Karpas-422 (cell line): ENCODE measurements at regions not wholly inside any gene's neighbourhood (a gene's known extent, or its start where the extent isn't known, plus 50 kb on each side); places are given as distances from the start of the nearest gene placed in this dataset.
"Not testable (repeated sequence)": the region's sequence is repeated elsewhere in the genome, so short reads cannot be mapped to it uniquely, and the experiment has no call there.

Experiments used
- DNase-seq: peaks from one replicate; pipeline ENCODE4 v3.0.0-alpha.2; 2015
- H2AFZ ChIP-seq: fragments of 200-600 bp; sonication (generic); 2 replicates; pipeline ENCODE4 v1.6.1; 2014; ENCODE audit warnings: antibody characterized with exemption, low read length, mixed read lengths
- H3K27ac ChIP-seq: fragments of 200-600 bp; sonication (generic); 2 replicates; pipeline ENCODE4 v1.5.1; 2014; ENCODE audit warnings: mild to moderate bottlenecking, low read length, moderate library complexity
- H3K27me3 ChIP-seq: fragments of 200-600 bp; sonication (generic); 2 replicates; pipeline ENCODE4 v1.6.1; 2014; ENCODE audit warnings: low read length, mixed read lengths
- H3K36me3 ChIP-seq: fragments of 200-600 bp; sonication (generic); 2 replicates; pipeline ENCODE4 v1.6.1; 2014; ENCODE audit warnings: low read length, mixed read lengths; ENCODE audit not compliant: insufficient read depth
- H3K4me1 ChIP-seq: fragments of 200-600 bp; sonication (generic); 2 replicates; pipeline ENCODE4 v1.6.1; 2014; ENCODE audit warnings: mild to moderate bottlenecking, low read length, mixed read lengths
- H3K4me2 ChIP-seq: fragments of 200-600 bp; sonication (generic); 2 replicates; pipeline ENCODE4 v1.6.1; 2014; ENCODE audit warnings: low read length, low read depth, mild to moderate bottlenecking; ENCODE audit not compliant: poor library complexity, severe bottlenecking
- H3K4me3 ChIP-seq: fragments of 200-600 bp; sonication (generic); 2 replicates; pipeline ENCODE4 v1.5.1; 2014; ENCODE audit warnings: mild to moderate bottlenecking, antibody characterized with exemption, low read length, mixed read lengths
- H3K79me2 ChIP-seq: fragments of 200-600 bp; sonication (generic); 2 replicates; pipeline ENCODE4 v1.6.1; 2014; ENCODE audit warnings: mild to moderate bottlenecking, low read length, mixed read lengths
- H3K9ac ChIP-seq: fragments of 200-600 bp; sonication (generic); 2 replicates; pipeline ENCODE4 v1.6.0; 2014; ENCODE audit warnings: low read length
- H3K9me2 ChIP-seq: fragments of 200-600 bp; sonication (generic), shearing (Covaris generic); replicated peaks from 2 replicates; pipeline ENCODE4 v1.6.0; 2014; ENCODE audit warnings: mild to moderate bottlenecking, low read length, moderate library complexity; ENCODE audit not compliant: insufficient read depth
- H3K9me3 ChIP-seq: fragments of 300-700, 200-600 bp; sonication (generic); 2 replicates; pipeline ENCODE4 v1.6.1; 2014; ENCODE audit warnings: low read length, mixed read lengths
- H4K20me1 ChIP-seq: fragments of 200-600 bp; sonication (generic); 2 replicates; pipeline ENCODE4 v1.6.1; 2014; ENCODE audit warnings: mild to moderate bottlenecking, antibody characterized with exemption, low read length, low read depth; ENCODE audit not compliant: insufficient read depth

- Histone ChIP-seq H3K4me2 (no peak overlapping the region), H3K9ac (no peak overlapping the region), H3K27me3 (no peaks in the 10 kb centered on the region), H3K4me1 (no peaks in the 10 kb centered on the region), H3K79me2 (no peaks in the 10 kb centered on the region), H2AFZ (no peak overlapping the region), H3K27ac (no peak overlapping the region), H3K4me3 (no peak overlapping the region), H3K36me3 (no peaks in the 10 kb centered on the region), H3K9me2 (no peaks in the 10 kb centered on the region), H4K20me1 (no peaks in the 10 kb centered on the region), H3K9me3 (no peaks in the 10 kb centered on the region)
- no peak for DNase-seq
Observed at GRCh38 chr3:177889161-177889560, 647.1 kb upstream of the KCNMB2 start.

DNA sequence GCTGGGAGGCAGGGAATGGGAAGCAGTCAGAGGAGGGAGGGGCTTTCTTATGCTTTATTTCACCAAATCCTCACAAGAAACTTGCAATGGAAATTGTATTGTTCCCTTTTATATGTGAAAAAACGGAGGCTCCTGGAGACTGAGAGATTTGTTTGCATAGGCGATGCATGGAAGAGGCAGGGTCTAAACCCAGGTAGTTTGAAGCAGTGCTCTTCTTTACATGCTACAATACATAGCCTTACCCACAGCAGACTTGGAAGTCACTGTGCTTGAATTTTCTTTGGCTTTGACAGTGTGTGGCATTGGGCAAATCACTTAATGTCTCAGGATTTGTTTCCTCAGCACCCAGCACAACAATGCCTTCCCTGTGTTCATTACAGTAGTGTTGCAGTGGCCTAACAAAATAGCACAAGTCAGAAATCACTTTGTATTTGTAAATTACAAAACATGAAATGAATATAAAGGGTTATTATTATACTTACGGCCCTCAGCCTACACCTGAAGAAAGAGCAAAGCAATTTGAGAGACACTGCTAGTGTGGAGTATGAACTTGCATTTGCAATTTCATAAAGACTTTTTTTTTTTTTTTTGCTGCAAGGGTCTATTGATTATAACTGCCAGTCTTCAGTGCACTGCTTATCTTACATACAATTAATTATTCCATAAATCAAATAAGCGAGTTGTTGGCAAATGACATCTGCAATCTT is 646.4 kb upstream of the KCNMB2 start:
- Histone ChIP-seq H4K20me1 (no peaks in the 10 kb centered on the region), H3K9me2 (0 out of 2 replicates have a peak, but pooled peaks cover 2% of the 10 kb centered on the region), H3K9me3 (no peaks in the 10 kb centered on the region), H3K79me2 (no peaks in the 10 kb centered on the region), H3K36me3 (no peaks in the 10 kb centered on the region), H3K4me2 (no peak overlapping the region), H3K27ac (no peak overlapping the region), H3K4me1 (no peaks in the 10 kb centered on the region), H3K4me3 (no peak overlapping the region), H2AFZ (no peak overlapping the region), H3K9ac (no peak overlapping the region), H3K27me3 (no peaks in the 10 kb centered on the region)
- DNase-seq: no peak

DNA sequence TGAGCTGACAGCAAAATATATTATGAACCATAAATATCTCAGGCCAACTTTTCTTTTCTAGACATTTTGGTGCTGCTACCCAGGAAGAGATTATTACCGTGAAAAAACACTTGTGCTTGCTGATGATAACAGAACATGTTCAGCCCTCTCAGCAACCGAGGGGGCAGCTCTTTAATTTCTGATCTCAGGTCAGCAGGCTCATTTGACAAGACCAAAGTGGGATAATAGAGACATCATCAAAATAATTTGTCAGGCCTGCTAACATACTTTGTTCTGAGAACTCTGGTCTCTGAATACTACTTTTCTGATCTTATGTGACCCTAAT is 645.9 kb upstream of the KCNMB2 start:
- H2AFZ ChIP-seq: no peak overlapping the region
- no peaks in the 10 kb centered on the region for H3K36me3 ChIP-seq
- H3K27ac ChIP-seq: no peak overlapping the region
- no peak overlapping the region for H3K9ac ChIP-seq
- no peaks in the 10 kb centered on the region for H3K79me2 ChIP-seq
- H3K4me2 ChIP-seq: no peak overlapping the region
- DNase-seq: no peak
- H3K9me2 ChIP-seq: 0 out of 2 replicates have a peak, but pooled peaks cover 4% of the 10 kb centered on the region
- H3K27me3 ChIP-seq: no peaks in the 10 kb centered on the region
- no peaks in the 10 kb centered on the region for H3K4me1 ChIP-seq
- H4K20me1 ChIP-seq: no peaks in the 10 kb centered on the region
- no peaks in the 10 kb centered on the region for H3K9me3 ChIP-seq
- H3K4me3 ChIP-seq: no peak overlapping the region

DNA sequence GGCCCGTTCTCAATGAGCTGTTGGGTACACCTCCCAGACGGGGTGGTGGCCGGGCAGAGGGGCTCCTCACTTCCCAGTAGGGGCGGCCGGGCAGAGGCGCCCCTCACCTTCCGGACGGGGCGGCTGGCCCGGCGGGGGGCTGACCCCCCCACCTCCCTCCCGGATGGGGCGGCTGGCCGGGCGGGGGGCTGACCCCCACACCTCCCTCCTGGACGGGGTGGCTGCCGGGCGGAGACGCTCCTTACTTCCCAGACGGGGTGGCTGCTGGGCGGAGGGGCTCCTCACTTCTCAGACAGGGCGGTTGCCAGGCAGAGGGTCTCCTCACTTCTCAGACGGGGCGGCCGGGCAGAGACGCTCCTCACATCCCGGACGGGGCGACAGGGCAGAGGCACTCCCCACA is 644.7 kb upstream of the KCNMB2 start:
- H3K27me3 ChIP-seq, H4K20me1 ChIP-seq, H2AFZ ChIP-seq, H3K9me2 ChIP-seq, DNase-seq, H3K27ac ChIP-seq, H3K79me2 ChIP-seq, H3K9me3 ChIP-seq, H3K36me3 ChIP-seq, H3K4me2 ChIP-seq, H3K4me3 ChIP-seq, H3K4me1 ChIP-seq, H3K9ac ChIP-seq: not testable (repeated sequence)

DNA sequence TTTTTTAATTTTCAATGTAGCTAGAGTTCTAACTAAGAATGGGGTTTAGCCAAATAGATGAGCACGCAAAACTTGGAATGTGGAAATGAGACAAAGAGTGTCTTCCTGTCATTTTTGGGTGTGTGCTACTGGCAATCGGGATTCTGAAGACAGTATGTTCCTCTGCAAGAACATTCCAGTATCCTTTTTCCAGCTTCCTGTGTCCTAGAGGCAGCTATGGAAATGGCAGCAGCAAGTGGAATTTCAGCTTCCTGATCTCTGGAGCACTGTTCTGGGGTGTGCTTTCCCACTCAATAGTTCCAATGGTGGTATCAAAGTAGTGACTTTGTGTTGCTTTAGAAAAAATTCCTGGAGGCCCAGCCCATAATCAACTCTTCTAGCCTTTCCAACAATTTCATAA is 642.9 kb upstream of the KCNMB2 start:
- H3K4me1 ChIP-seq: no peaks in the 10 kb centered on the region
- no peak overlapping the region for H3K27ac ChIP-seq
- no peaks in the 10 kb centered on the region for H4K20me1 ChIP-seq
- H3K27me3 ChIP-seq: no peaks in the 10 kb centered on the region
- H3K4me3 ChIP-seq: no peak overlapping the region
- no peak overlapping the region for H3K9ac ChIP-seq
- no peak for DNase-seq
- H2AFZ ChIP-seq: no peak overlapping the region
- H3K9me2 ChIP-seq: 0 out of 2 replicates have a peak, but pooled peaks cover 4% of the 10 kb centered on the region
- H3K79me2 ChIP-seq: no peaks in the 10 kb centered on the region
- peaks cover under 1% of the 10 kb centered on the region; the same call in 1 of the 2 replicates for H3K9me3 ChIP-seq
- H3K36me3 ChIP-seq: no peaks in the 10 kb centered on the region
- H3K4me2 ChIP-seq: no peak overlapping the region

DNA sequence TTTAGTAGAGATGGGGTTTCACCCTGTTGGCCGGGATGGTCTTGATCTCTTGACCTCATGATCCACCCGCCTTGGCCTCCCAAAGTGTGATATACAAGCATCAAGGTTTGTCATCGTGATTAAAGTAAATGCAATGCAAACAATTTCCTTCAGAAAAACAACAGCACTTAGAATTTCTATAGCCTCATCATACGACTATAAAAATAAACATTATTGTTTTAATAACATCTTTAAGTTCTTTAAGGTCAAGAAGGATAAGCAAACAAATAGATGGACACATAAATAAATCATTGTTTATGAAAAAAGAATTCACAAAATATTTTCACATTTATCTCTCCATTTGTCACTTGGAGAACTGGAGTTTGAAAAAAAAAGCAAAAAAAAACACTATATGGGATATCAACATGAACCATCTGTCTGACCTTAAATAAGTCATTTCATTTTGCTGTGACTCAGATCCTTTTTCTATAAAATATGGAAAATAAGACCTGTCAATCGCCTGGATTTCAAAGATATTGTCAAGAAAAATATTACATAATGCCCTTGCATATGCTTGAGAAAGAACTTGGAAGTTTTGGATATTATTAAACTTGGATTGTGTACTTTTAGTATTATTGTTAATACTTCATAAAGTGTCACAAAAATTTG is 642.0 kb upstream of the KCNMB2 start:
- Histone ChIP-seq H3K9me2 (0 out of 2 replicates have a peak, but pooled peaks cover 4% of the 10 kb centered on the region), H3K79me2 (no peaks in the 10 kb centered on the region), H3K9ac (no peak overlapping the region), H4K20me1 (no peaks in the 10 kb centered on the region), H3K4me3 (no peak overlapping the region), H2AFZ (no peak overlapping the region), H3K9me3 (peaks cover 3% of the 10 kb centered on the region; the same call in 1 of the 2 replicates), H3K27me3 (no peaks in the 10 kb centered on the region), H3K4me2 (no peak overlapping the region), H3K4me1 (no peaks in the 10 kb centered on the region), H3K27ac (no peak overlapping the region), H3K36me3 (no peaks in the 10 kb centered on the region)
- DNase-seq: no peak

- H3K79me2 ChIP-seq: no peaks in the 10 kb centered on the region
Observed at GRCh38 chr3:177898185-177898584, 638.1 kb upstream of the KCNMB2 start.

DNA sequence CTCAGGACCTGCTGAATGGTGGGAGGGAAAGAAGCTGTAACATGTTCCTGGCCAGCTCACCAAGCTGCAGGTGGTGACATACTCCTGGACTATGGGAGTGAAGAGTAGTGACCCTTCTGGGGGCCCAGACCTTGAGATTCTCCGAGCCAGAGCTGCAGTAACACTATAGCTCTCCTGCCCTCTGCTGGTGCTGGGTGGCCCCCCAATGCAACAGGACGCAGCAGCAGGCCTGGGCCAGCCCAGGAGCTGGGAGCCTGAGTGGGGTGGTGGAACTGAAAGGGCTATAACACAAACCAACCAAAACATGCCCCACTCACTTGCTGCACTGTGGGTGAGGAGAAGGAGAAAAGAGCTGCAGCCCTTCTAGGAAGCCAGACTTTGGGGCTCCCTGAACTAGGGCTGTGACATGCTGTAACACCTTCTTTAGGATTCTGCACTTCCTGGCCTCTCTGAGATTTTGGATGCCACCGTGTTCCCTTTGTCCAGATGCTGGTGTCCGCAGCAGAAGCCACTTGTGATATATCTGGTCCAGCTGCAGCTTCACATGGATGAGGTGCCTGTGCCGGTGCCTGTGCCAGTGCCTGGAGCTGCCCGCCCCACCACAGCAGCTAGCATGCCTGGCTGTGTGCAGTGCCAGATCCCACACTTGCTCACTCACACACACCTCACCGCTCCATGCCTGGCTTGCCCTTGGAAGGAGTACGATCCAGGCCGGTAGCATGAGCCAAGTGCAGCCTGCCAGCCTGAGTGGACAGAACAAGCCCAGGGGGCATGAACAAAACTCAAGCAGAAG is 636.8 kb upstream of the KCNMB2 start:
- H3K9ac ChIP-seq: no peak overlapping the region
- peaks cover 6% of the 10 kb centered on the region; the same call in 1 of the 2 replicates for H3K9me3 ChIP-seq
- H3K27ac ChIP-seq: no peak overlapping the region
- 0 out of 2 replicates have a peak, but pooled peaks cover 4% of the 10 kb centered on the region for H3K9me2 ChIP-seq
- no peaks in the 10 kb centered on the region for H3K36me3 ChIP-seq
- H4K20me1 ChIP-seq: no peaks in the 10 kb centered on the region
- H3K27me3 ChIP-seq: no peaks in the 10 kb centered on the region
- no peak for DNase-seq
- H3K4me2 ChIP-seq: no peak overlapping the region
- no peak overlapping the region for H2AFZ ChIP-seq
- no peaks in the 10 kb centered on the region for H3K4me1 ChIP-seq
- no peaks in the 10 kb centered on the region for H3K79me2 ChIP-seq
- H3K4me3 ChIP-seq: no peak overlapping the region

More at GRCh38 chr3:177898185-177898584, 638.1 kb upstream of the KCNMB2 start:
- Histone ChIP-seq H3K9me2 (0 out of 2 replicates have a peak, but pooled peaks cover 4% of the 10 kb centered on the region), H3K27ac (no peak overlapping the region), H3K27me3 (no peaks in the 10 kb centered on the region), H3K4me1 (no peaks in the 10 kb centered on the region), H2AFZ (no peak overlapping the region), H3K4me3 (no peak overlapping the region), H3K36me3 (no peaks in the 10 kb centered on the region), H4K20me1 (no peaks in the 10 kb centered on the region), H3K4me2 (no peak overlapping the region), H3K9ac (no peak overlapping the region), H3K9me3 (peaks cover 6% of the 10 kb centered on the region; the same call in 1 of the 2 replicates)
- no peak for DNase-seq
